AG04449 (cell line): ENCODE measurements at regions not wholly inside any gene's neighbourhood (a gene's known extent, or its start where the extent isn't known, plus 50 kb on each side); places are given as distances from the start of the nearest gene placed in this dataset.

Experiments
- CTCF ChIA-PET: fragments of 350-600 bp; formaldehyde crosslinking; extraction: SDS; loops from one replicate; lab custom pipeline; 2021; ENCODE audit warnings: antibody characterized with exemption; lab: Yijun Ruan, JAX
- POLR2A ChIA-PET: fragments of 400-600, 350-600 bp; formaldehyde crosslinking; extraction: SDS; loops from one replicate; lab custom pipeline; 2020; ENCODE audit warnings: antibody characterized with exemption, inconsistent platforms; lab: Yijun Ruan, JAX
- DNase-seq: peaks from one replicate; pipeline ENCODE4 v3.0.0-alpha.2; 2010; ENCODE audit warnings: low read depth, low spot score
- H3K4me3 ChIP-seq: 2 replicates; pipeline ENCODE4 v1.5.1; 2011; ENCODE audit warnings: low read depth, mild to moderate bottlenecking, control low read depth, low read length
- CTCF ChIP-seq: IDR thresholded peaks from one replicate; pipeline ENCODE4 v1.5.1; 2011; ENCODE audit warnings: mild to moderate bottlenecking, moderate library complexity, low read length, control low read depth, inconsistent platforms; ENCODE audit not compliant: insufficient read depth; ENCODE audit errors: missing control alignments

- DNase-seq = no peak
- TF ChIP-seq CTCF = no peak
- ChIA-PET CTCF (interaction anchor here (0.7 to 1.4 kb wide), 3 partner anchors 24 to 389 kb away, joined by 3 read pairs; no protein-coding TSS in a partner anchor), POLR2A (no interaction called here)
- no peak overlapping the region for H3K4me3 ChIP-seq
Observed at GRCh38 chr3:124404621-124405020, 325.6 kb upstream of the UMPS start.

DNA sequence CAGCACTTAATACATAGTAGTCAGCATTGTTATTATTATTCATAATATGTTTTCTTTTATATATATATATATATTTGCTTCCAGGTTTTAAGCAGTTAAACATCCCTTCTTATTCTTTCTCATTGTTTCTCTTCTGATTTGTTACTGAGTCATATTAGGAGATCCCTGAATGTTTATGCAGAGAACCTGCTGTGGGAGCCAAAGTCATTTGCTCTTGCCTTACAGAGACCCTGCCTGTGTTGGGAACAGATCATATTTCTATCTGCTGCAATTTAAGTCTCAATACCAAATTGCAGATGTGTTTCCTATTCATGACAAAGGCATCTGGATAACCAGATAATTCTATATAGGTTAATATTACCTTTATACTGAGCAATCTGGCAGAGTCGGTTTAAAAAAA, 323.0 kb upstream of the UMPS start:
- ChIA-PET CTCF (interaction anchor here (1.0 kb wide), 1 partner anchor 51 kb away, joined by 3 read pairs; no protein-coding TSS in a partner anchor), POLR2A (no interaction called here)
- no peak for DNase-seq
- no peak for TF ChIP-seq CTCF
- no peak overlapping the region for H3K4me3 ChIP-seq

DNA sequence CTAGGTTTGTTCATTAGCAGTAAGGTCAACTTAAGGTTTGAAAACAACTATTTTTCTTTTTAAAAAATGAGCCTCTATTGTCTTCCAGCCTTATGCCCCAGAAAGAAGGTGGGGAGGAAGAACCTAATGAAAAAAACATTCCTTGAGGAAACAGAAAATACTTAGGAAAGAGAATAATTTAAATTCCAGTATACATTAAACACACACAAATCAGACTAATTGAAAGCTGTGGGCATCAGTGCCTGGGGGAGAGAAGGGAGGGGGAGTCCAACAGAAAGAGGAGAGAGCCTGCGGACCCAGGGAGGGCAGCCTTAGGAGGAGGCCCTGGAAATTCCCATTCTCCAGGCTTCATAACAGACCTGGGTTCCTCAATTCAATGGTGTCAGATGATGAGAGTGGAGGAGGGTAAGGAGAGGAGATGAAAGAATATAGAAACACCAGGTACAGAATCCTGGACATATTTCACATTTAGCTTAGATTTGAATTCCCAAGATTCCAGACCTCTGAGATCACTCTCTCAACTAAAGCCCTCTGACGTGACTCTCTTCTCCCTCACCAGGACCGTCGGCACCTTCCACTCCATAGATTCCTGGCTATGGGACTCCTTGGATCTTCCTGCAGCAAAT, 320.5 kb upstream of the UMPS start:
- POLR2A ChIA-PET = no interaction called here
- H3K4me3 ChIP-seq = no peak overlapping the region
- no peak for DNase-seq
- TF ChIP-seq CTCF = no peak
- CTCF ChIA-PET = interaction anchor here (0.5 kb wide), 1 partner anchor 60 kb away, joined by 3 read pairs; no protein-coding TSS in a partner anchor

DNA sequence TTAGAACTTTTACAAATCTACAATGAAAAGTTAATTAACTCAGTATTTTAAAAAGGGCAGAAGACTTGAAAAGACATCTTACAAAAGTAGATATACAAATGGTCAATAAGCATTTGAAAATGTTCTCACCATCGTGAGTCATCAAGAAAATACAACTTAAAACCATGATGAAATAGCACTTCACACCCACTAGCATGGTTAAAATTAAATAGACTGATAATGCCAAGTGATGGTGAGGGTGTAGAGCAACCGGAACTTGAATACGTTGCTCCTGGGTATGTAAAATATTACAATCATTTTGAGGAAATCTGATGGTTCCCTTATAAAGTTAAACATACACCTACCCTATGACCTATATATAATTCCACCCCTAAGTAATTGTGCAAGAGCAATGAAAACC, 319.8 kb upstream of the UMPS start:
- ChIA-PET POLR2A (no interaction called here), CTCF (no interaction called here)
- no peak for DNase-seq
- no peak overlapping the region for H3K4me3 ChIP-seq
- TF ChIP-seq CTCF = no peak

DNA sequence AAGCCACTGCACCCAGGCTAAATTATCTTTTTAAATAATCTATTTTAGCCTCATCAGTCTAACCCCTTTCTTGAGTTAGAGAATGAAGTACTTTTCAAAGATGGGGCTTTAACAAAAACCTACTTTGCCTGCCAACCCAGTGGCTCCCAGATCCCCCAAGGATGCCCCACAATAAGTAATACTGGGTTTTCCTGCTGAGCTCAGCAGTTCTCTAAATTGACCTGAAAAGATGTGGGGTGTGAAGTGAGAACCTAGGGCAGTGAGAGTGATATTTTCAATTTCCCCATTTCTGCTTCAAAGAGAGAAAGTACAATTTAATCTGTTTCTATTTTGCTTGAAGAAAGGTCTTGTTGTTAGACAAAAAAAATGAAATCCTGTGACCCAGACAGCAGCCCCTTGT, 318.5 kb upstream of the UMPS start:
- TF ChIP-seq CTCF = no peak
- DNase-seq = no peak
- CTCF ChIA-PET = no interaction called here
- POLR2A ChIA-PET = no interaction called here
- no peak overlapping the region for H3K4me3 ChIP-seq

- no peak overlapping the region for H3K4me3 ChIP-seq
- TF ChIP-seq CTCF = no peak
- DNase-seq = no peak
- POLR2A ChIA-PET = no interaction called here
- CTCF ChIA-PET = no interaction called here
Observed at GRCh38 chr3:124412644-124413043, 317.6 kb upstream of the UMPS start.
